NAMALWA (cell line): ENCODE measurements at regions not wholly inside any gene's neighbourhood (a gene's known extent, or its start where the extent isn't known, plus 50 kb on each side); places are given as distances from the start of the nearest gene placed in this dataset.

Source experiments
- DNase-seq: peaks from one replicate; pipeline ENCODE4 v3.0.0-alpha.2; 2015; ENCODE audit warnings: low spot score

- no peak for DNase-seq
Observed at GRCh38 chr15:36356466-36356865, 223.0 kb upstream of the CDIN1 start.

- no peak for DNase-seq
Observed at GRCh38 chr15:36356978-36357601, 222.3 kb upstream of the CDIN1 start.

- no peak for DNase-seq
Observed at GRCh38 chr15:36358094-36358493, 221.3 kb upstream of the CDIN1 start.

- DNase-seq, result no peak
Observed at GRCh38 chr15:36358523-36358922, 220.9 kb upstream of the CDIN1 start.

DNA sequence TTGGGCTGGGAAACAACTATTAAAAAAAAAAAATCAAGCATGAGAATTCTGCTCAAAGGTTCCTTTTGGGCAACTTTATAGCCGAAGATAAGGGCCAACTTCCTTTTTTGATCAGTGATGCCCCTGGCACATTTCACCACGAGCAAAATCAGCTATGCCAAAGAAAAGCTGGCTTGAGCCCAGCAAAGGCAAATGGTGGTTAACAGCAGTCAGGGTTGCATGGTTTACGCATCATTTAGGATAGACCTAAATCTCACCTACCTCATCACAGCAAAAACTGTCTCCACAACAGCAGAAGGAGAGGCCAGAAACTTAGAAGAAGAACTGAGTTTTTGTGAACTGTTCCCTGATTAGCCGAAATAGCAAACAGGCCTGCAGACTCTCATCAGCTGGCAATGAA is 220.1 kb upstream of the CDIN1 start:
- DNase-seq, result no peak

- DNase-seq, result no peak
Observed at GRCh38 chr15:36361351-36361870, 218.0 kb upstream of the CDIN1 start.

- DNase-seq, result no peak
Observed at GRCh38 chr15:36362509-36362915, 216.9 kb upstream of the CDIN1 start.

DNA sequence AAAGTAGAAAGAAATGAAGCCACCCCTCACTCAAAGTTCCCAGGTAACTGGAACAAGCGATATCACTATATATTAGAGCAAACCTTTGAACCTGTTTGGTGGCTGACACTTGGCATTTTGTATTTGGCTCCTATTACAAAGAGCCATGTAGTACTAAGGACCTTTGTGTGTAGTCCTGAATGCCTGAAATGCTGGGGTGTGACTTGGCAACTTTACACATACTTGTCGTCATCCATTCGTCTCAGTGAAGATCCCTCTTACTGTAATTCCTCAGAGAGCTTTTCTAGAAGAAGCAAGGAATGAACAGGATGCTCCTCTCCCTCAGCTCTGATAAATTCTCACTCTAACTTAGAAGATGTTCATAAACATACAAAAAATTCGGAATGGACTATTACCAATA is 216.1 kb upstream of the CDIN1 start:
- DNase-seq, result no peak

GRCh38 chr15:36364377-36364776 is 215.0 kb upstream of the CDIN1 start:
- DNase-seq, result no peak

- no peak for DNase-seq
Observed at GRCh38 chr15:36365963-36366362, 213.5 kb upstream of the CDIN1 start.

GRCh38 chr15:36370051-36370730 is 209.2 kb upstream of the CDIN1 start:
- no peak for DNase-seq

GRCh38 chr15:36370731-36371112 is 208.7 kb upstream of the CDIN1 start:
- no peak for DNase-seq

GRCh38 chr15:36371509-36371908 is 207.9 kb upstream of the CDIN1 start:
- DNase-seq, result no peak

DNA sequence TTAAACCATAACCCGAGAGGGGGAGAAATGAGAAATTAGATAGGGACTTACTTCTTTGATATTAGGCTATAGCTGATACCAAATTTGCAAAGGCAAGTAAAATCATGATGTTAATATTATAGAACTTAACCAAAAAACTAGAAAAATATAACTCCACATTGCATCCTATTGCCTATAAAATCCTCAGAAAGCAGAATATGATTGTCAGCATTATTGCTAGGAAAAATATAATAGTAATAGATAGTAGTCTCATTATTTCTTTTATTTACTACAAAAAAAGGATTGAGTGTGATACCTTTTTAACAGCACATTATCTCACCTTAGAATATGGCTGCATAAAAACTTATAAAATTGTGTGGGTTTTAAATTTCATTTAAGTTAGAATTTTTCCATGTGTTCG is 206.5 kb upstream of the CDIN1 start:
- no peak for DNase-seq

GRCh38 chr15:36373550-36373949 is 205.9 kb upstream of the CDIN1 start:
- DNase-seq, result no peak

DNA sequence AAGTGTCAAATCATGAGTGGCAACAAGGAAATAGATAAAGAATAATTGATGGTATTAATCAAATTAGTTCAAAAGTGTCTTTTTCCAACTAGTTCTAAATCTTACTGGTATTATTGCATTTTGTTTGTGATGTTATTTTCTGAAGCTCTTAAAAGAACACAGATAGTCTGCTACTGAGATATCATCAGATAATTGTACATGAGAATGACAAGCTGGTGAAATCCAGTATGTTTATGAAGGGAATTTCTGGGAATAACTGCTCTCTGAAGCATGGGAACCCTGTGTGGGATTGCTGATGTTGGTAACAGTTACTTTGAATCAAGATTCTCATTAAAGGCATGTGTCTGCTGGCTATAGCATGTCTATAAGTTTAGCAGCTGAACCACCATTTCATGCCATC is 190.3 kb upstream of the CDIN1 start:
- DNase-seq, result no peak

GRCh38 chr15:36390491-36390890 is 188.9 kb upstream of the CDIN1 start:
- no peak for DNase-seq

DNA sequence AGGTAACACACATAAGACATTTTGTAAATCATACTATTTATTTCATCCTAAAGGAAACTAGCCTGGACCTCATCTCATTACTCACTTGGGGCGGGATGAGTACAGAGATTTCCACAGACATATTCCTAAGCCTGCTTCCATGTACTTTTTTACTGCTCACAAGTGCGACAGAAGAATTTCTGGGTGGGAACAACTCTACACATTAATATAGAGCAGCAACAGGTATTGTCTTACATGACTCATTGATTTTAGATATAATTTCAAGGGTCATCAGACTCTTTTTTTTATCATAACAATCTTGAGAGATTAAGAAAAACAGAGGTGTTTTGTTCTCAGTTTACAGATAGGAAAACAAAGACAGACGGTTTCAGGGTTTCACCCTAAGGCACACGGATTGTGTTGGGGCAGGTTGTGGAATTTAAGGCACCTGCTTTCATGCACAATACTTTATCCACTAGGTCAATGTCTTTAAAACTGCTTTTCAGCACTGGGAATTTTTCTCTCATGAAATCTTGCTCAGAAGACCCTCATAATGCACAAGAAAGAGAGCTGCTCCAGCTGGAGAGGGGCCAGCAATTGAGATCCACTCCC is 186.7 kb upstream of the CDIN1 start:
- no peak for DNase-seq

- no peak for DNase-seq
Observed at GRCh38 chr15:36398212-36398611, 181.2 kb upstream of the CDIN1 start.

DNA sequence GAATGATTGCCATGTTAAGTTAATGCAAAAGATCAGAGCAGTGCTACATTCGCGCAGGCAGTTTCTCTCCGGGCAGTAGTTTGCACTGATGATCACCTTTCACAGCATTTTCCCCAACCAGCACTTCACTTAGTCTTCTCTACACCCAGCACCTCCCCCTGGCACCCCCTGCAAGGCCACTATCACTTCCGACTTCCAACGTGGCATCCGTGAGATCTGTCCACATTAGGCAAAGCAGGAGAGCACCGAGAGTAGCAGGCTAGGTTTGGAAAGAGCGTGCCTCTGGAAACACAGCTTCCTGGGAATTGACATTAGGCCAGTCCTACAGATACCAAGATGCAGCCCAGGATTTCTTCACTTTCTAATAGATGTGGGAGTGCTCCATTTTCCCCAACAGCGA is 180.2 kb upstream of the CDIN1 start:
- no peak for DNase-seq

GRCh38 chr15:36400936-36401585 is 178.4 kb upstream of the CDIN1 start:
- no peak for DNase-seq

GRCh38 chr15:36401586-36401966 is 177.8 kb upstream of the CDIN1 start:
- no peak for DNase-seq

DNA sequence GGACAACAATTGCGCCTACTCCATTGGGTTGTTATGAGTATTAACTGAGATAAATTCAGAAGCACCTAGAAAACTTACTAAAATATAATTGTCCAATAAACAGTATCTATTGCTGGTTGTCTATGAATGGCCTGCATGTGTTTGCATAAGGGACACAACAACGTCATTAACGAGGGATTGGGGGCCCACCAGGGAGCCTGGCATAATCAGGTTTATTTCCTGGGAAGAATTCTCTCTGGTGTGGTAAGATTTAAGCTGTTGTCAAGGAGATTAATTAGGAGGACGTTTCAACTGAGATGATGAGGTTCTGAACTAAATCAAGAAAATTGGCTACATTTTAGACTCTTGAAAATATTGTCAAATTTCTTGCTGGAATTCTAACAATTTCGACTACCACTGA is 176.1 kb upstream of the CDIN1 start:
- DNase-seq, result no peak
